ENCODE measurements at regions not wholly inside any gene's neighbourhood (a gene's known extent, or its start where the extent isn't known, plus 50 kb on each side); places are given as distances from the start of the nearest gene placed in this dataset.

DNA sequence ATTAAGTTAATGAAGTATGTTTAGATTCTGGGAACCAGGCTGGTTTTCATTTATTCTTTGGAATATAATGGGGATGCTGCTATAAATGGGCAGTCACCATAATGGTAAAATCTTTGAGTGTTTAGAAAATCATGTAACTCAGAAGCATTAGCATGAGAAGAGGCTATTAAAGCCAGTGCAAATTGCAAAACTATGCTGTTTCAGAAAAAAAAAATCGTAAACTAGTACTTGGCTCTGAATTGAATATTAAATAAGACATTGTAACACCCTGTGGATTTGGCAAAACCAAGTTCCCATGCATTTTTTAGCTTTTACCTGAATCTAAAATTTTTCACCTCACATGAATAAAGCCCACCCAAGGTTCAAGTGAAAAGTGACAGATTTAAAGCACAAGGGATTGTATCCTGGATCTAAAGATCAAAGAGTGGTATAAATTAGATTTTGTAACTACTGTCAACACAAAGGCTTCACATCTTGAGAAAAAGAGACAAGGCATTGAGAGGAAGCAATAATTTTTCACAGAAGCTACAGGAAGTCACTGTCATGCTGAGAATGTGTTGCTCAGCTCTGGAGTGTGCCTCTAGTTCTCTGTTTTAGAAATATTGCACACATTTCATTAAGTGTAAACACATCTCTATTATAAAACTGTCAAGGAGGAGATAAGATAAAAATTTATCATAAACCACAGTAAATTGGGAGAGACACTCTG lies 142.2 kb downstream of the ABCA8 start:
- Histone ChIP-seq H4K20me1 (ENCODE audit: insufficient read depth, low read length) (no peaks in the 10 kb centered on the region), H3K27ac (ENCODE audit: low read length) (no peak overlapping the region), H3K79me2 (ENCODE audit: low read length) (no peaks in the 10 kb centered on the region), H3K4me3 (ENCODE audit: low read length) (no peak overlapping the region), H3K36me3 (replicated peaks; ENCODE audit: low read depth, low read length) (no peaks in the 10 kb centered on the region), H3K4me2 (ENCODE audit: low read length) (no peak overlapping the region), H3K9me3 (ENCODE audit: insufficient read depth, low read length) (no peaks in the 10 kb centered on the region), H3K9ac (ENCODE audit: low read length) (no peak overlapping the region), H2AFZ (ENCODE audit: low read depth, low read length) (no peak overlapping the region), H3K4me1 (ENCODE audit: low read length) (no peaks in the 10 kb centered on the region), H3K27me3 (ENCODE audit: low read depth, low read length) (no peaks in the 10 kb centered on the region)
- TF ChIP-seq CTCF (IDR thresholded peaks at IDR 0.05; ENCODE audit: low read depth, low read length) (no peak), EZH2phosphoT487 (IDR thresholded peaks at IDR 0.05; ENCODE audit: low read depth) (no peak)

- H3K36me3 ChIP-seq (replicated peaks; ENCODE audit: low read depth, low read length) = no peaks in the 10 kb centered on the region
- H3K4me2 ChIP-seq (ENCODE audit: low read length) = no peak overlapping the region
- TF ChIP-seq EZH2phosphoT487 (IDR thresholded peaks at IDR 0.05; ENCODE audit: low read depth) = no peak
- no peak for TF ChIP-seq CTCF (IDR thresholded peaks at IDR 0.05; ENCODE audit: low read depth, low read length)
- H3K9me3 ChIP-seq (ENCODE audit: insufficient read depth, low read length) = no peaks in the 10 kb centered on the region
- no peak overlapping the region for H3K4me3 ChIP-seq (ENCODE audit: low read length)
- no peaks in the 10 kb centered on the region for H4K20me1 ChIP-seq (ENCODE audit: insufficient read depth, low read length)
- H2AFZ ChIP-seq (ENCODE audit: low read depth, low read length) = no peak overlapping the region
- no peak overlapping the region for H3K27ac ChIP-seq (ENCODE audit: low read length)
- no peaks in the 10 kb centered on the region for H3K27me3 ChIP-seq (ENCODE audit: low read depth, low read length)
- H3K4me1 ChIP-seq (ENCODE audit: low read length) = no peaks in the 10 kb centered on the region
- no peaks in the 10 kb centered on the region for H3K79me2 ChIP-seq (ENCODE audit: low read length)
- H3K9ac ChIP-seq (ENCODE audit: low read length) = no peak overlapping the region
Observed at GRCh38 chr17:68809148-68809547, 146.0 kb downstream of the ABCA8 start.

GRCh38 chr17:68807998-68808772 lies 147.0 kb downstream of the ABCA8 start:
- Histone ChIP-seq H3K27ac (ENCODE audit: low read length) (no peak overlapping the region), H3K27me3 (ENCODE audit: low read depth, low read length) (no peaks in the 10 kb centered on the region), H3K9ac (ENCODE audit: low read length) (no peak overlapping the region), H3K4me2 (ENCODE audit: low read length) (no peak overlapping the region), H4K20me1 (ENCODE audit: insufficient read depth, low read length) (no peaks in the 10 kb centered on the region), H3K9me3 (ENCODE audit: insufficient read depth, low read length) (no peaks in the 10 kb centered on the region), H3K79me2 (ENCODE audit: low read length) (no peaks in the 10 kb centered on the region), H2AFZ (ENCODE audit: low read depth, low read length) (no peak overlapping the region), H3K36me3 (replicated peaks; ENCODE audit: low read depth, low read length) (no peaks in the 10 kb centered on the region), H3K4me1 (ENCODE audit: low read length) (no peaks in the 10 kb centered on the region), H3K4me3 (ENCODE audit: low read length) (no peak overlapping the region)
- no peak for TF ChIP-seq EZH2phosphoT487 (IDR thresholded peaks at IDR 0.05; ENCODE audit: low read depth)
- no peak for TF ChIP-seq CTCF (IDR thresholded peaks at IDR 0.05; ENCODE audit: low read depth, low read length)

DNA sequence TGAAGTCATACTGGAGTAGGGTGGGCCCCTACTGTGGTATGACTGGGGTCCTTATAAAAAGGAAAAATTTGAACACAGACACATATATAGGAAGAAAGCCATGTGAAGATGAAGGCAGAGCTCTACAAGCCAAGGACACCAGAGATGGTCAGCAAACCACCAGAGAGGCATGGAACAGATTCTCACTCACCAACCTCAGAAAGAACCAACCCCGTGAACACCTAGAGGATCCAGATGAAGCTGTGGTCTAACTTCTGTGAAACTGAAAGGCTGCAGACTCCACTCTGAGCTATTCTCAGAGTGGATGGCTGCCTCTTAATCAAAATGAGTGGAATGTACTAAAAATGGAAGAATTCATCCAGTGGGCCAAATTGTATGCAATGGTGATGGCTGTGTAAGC lies 149.6 kb downstream of the ABCA8 start:
- Histone ChIP-seq H3K27ac (ENCODE audit: low read length) (no peak overlapping the region), H4K20me1 (ENCODE audit: insufficient read depth, low read length) (no peaks in the 10 kb centered on the region), H3K9me3 (ENCODE audit: insufficient read depth, low read length) (no peaks in the 10 kb centered on the region), H2AFZ (ENCODE audit: low read depth, low read length) (no peak overlapping the region), H3K4me1 (ENCODE audit: low read length) (no peaks in the 10 kb centered on the region), H3K79me2 (ENCODE audit: low read length) (no peaks in the 10 kb centered on the region), H3K4me2 (ENCODE audit: low read length) (no peak overlapping the region), H3K4me3 (ENCODE audit: low read length) (no peak overlapping the region), H3K9ac (ENCODE audit: low read length) (no peak overlapping the region), H3K36me3 (replicated peaks; ENCODE audit: low read depth, low read length) (no peaks in the 10 kb centered on the region), H3K27me3 (ENCODE audit: low read depth, low read length) (no peaks in the 10 kb centered on the region)
- TF ChIP-seq EZH2phosphoT487 (IDR thresholded peaks at IDR 0.05; ENCODE audit: low read depth) (no peak), CTCF (IDR thresholded peaks at IDR 0.05; ENCODE audit: low read depth, low read length) (no peak)

Data from OCI-LY3 (cell line).